Lower leg skin (tissue), 3 donors: ENCODE measurements at regions not wholly inside any gene's neighbourhood (a gene's known extent, or its start where the extent isn't known, plus 50 kb on each side); places are given as distances from the start of the nearest gene placed in this dataset.

Source experiments
- POLR2A ChIP-seq, 2 donors: fragments of 450-650 bp; IDR thresholded peaks; one replicate each; pipeline ENCODE4 v1.6.1; 2016 to 2017; ENCODE audit warnings: antibody characterized with exemption in 2 of 2, mild to moderate bottlenecking in 1 of 2, moderate library complexity in 1 of 2
- TF ChIP-seq, protein P1 (sequence below), 3 donors: fragments of 450-650 bp; IDR thresholded peaks; one replicate each; pipeline ENCODE4 v1.5.1; 2016; ENCODE audit warnings: antibody characterized with exemption in 3 of 3, mild to moderate bottlenecking in 3 of 3, moderate library complexity in 2 of 3

- TF ChIP-seq POLR2A (IDR thresholded peaks at IDR 0.05) = no peak
- TF ChIP-seq, protein P1, sequence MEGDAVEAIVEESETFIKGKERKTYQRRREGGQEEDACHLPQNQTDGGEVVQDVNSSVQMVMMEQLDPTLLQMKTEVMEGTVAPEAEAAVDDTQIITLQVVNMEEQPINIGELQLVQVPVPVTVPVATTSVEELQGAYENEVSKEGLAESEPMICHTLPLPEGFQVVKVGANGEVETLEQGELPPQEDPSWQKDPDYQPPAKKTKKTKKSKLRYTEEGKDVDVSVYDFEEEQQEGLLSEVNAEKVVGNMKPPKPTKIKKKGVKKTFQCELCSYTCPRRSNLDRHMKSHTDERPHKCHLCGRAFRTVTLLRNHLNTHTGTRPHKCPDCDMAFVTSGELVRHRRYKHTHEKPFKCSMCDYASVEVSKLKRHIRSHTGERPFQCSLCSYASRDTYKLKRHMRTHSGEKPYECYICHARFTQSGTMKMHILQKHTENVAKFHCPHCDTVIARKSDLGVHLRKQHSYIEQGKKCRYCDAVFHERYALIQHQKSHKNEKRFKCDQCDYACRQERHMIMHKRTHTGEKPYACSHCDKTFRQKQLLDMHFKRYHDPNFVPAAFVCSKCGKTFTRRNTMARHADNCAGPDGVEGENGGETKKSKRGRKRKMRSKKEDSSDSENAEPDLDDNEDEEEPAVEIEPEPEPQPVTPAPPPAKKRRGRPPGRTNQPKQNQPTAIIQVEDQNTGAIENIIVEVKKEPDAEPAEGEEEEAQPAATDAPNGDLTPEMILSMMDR (IDR thresholded peaks at IDR 0.05) = no peak
These were observed 268.5 kb upstream of the AKR1E2 start for GRCh38 chr10:4557469-4557868.
